GM18511 (cell line): ENCODE measurements at regions not wholly inside any gene's neighbourhood (a gene's known extent, or its start where the extent isn't known, plus 50 kb on each side); places are given as distances from the start of the nearest gene placed in this dataset.
A peak's percentile ranks its signal among the peaks of the same experiment; 100 is the strongest.
"Not testable (repeated sequence)": the region's sequence is repeated elsewhere in the genome, so short reads cannot be mapped to it uniquely, and the experiment has no call there.

ENCODE experiments used
- ATAC-seq: cut with Tn5 transposase; IDR thresholded peaks from one replicate; pipeline ENCODE4 v1.9.1; 2021; ENCODE audit warnings: mild to moderate bottlenecking, moderate library complexity; ENCODE audit not compliant: unreplicated experiment

DNA sequence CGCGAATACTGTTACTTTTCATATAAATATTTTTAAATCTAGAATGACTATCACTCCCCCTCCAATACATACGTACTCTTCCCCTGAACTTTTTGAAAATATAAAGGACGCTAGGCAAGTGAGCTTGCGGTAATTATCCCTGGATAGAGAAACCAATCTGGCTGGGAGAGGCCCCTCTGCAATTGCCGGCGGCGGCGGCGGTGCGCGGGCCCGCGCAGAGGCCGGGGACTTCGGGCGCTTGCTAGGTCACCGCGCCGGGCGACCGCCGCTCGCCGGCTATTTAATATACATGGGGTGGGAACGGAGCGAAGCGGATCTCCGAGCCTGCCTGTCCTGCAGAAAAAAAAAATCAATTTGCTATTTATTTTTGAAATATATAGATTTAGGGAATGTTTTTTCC, 416.3 kb upstream of the ESRRG start:
- ATAC-seq, result no peak

GRCh38 chr1:217138799-217139466, 415.7 kb upstream of the ESRRG start:
- ATAC-seq, result no peak

GRCh38 chr1:217138173-217138765, 415.0 kb upstream of the ESRRG start:
- ATAC-seq, result no peak

- ATAC-seq, result no peak
Measured at GRCh38 chr1:217137210-217137881, 414.1 kb upstream of the ESRRG start.

DNA sequence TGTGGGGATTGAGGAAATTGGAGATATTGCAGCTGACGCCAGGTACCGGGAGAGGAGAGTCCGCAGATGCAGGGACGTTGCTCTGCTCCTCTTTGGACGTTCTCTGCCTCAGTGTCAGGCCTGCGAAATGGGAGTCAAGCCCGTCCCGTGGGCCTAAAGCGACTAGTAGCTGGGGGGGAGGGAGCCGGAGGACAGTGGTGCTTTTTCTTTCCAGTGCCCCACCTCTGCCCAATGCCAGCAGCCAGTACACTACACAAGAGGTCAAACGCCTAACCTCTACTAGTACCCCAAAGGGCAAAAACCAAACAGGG, 413.6 kb upstream of the ESRRG start:
- ATAC-seq, result no peak

DNA sequence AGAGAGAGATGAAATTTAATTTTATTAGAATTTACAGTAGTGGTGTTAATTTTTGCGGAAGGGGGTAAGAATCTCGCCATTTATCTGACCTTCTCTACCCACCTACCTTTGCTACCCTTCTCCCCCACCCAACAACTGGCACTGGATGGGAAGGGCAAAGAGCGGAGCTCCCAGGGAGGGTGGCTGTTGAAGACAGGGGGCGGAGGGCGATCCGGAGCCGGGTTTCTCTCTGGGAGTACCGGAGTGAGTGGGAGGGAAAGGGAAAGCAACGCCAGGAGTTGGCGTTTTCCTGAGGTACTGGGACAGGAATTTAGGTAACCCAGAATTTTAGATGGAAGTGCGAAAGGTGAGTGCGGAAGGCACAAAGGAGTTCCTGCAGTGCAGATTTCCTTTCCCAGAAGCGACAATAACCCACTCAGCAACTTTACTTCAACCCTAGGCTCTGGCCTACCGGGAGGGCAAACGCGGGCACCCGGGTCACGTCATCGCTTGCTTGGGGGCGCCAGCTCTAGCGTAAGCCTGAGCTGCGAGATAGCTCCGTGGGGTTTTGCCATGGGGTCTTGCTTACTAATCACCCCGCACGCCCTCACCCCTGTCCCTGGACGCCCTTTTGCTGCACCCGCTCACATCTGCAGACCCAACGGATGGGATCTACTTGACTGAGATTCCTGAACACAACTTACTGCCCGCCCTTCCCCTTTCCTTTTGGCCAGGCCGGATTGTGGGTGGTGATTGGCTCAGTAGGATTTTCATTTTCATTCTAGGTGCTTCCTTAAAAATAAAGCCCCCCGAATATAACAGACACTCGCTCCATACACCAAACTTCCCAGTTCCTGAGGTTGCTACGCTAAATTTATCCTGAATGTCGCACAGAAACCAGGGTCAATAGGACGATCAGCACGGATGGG, 413.0 kb upstream of the ESRRG start:
- ATAC-seq, result no peak

- peak; percentile 17 for ATAC-seq
Measured at GRCh38 chr1:217135569-217135915, 412.3 kb upstream of the ESRRG start.

DNA sequence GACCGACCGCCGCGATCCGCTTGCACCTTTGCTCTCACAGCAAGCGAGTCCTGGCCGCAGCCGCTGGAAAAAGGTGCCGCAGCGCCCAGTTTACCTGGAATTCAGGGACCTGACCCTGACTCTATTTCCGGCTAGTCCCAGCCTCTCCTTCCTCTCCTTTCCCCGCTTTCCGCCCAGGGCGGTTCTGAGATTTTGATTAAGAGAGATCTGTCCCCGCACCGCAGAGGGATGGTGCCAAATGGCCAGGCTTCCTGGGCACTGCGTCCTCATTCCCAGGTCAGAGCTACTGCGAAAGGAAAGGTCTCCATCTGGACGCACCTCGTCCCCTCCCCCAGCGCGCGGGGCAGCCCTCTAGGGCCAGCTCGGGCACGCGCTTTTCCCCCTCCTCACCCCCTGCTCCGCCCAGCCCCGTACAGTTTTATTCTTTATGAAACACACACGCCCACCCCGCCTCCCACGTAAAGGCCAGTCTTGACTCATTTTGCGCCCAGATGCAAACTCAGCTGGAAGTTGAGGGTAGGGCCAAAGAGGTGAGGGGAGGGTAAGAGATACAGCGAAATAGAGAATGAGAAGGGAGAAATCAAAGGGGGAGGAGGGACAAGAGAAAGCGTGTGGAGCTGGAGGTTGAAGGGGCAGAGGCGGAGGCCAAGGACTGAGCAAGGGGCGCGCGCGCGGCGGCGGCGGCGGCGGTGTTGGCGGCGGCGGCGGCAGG, 411.8 kb upstream of the ESRRG start:
- peak; percentile 48 for ATAC-seq

DNA sequence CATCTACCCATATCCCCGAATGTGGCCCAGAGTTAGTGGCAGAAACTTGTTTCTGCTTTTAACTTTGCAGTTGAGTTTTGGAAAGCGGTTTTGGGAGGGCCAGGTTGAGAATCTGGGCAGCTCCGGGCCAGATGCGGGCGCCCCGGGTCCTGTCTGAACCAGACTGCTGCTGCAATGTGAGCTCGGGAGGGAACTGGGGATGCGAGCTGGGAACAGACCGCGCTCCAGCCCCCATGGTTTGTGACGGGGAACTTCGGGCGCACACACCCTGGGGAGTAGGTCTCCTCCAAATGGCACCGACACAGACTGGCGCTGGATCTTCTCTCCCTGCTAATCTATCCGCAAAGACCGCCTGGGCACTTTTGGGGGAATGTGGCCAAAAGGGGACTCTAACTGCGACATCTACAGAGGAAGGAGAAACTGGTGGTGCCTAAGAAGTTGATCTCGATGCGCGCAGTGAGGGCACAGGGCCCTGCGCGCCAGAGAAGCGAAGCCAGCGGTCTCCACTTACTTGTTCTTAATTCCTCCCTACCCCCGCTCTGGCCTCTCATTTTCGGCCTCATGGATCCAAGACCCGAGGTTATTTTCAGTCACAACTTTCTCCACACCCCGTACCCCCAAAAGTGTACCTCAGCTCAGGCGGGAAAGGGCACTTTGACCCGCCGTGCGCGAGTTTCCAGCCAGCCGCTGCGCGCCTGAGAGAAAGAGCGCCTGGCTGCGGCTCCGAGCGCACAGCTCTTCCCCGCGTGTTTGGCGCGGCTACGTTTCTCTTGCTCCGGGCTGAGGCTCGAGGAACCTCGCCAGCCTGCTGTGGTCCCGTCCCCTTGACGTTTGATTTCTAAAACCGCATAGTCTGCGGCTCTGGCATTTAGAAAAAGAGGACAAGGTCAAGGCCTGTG, 411.0 kb upstream of the ESRRG start:
- ATAC-seq, result no peak

DNA sequence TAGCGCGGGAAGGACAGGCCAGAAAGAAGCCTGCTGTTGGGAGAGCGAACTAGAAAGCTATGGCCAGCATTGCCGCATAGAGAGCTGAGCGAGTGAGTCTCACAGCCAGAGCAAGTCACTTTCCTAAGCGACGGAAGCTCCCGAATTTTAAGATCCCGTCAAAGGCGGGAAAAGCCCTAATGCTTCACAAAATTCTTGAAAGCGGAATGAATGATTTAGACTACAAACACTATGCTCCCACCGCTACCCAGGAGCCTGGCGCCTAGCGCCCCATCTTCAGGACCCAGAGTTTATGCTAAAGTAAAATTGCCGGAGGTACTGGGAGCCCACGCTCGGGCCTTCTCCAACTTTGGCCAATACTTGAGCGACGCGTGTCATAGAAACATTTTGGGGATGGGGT, 409.9 kb upstream of the ESRRG start:
- no peak for ATAC-seq

- not testable (repeated sequence) for ATAC-seq
Measured at GRCh38 chr1:217123340-217123739, 400.1 kb upstream of the ESRRG start.

DNA sequence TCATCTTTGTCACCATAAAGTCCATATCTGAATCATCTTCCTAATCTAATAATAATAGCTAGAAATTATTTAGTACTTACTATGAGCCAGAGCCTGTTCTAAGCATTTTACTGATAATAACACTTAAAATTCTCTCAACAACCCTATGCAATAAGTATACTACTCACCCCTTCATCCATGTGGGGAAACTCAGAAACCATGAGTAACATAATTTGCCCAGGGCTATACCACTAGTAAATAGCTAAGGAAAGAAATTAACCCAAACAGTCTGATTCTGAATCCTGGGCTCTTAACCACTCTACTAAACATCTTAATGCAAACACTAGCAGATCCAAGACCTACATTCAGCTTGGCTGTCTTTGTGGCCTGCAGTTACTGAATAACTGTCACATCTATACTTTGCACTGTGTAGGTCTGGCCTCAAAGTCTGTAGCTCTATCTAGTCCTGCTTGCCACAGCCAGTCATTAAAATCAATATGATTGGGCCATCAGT, 394.8 kb upstream of the ESRRG start:
- no peak for ATAC-seq

- ATAC-seq, result no peak
Measured at GRCh38 chr1:217115404-217116380, 392.5 kb upstream of the ESRRG start.

DNA sequence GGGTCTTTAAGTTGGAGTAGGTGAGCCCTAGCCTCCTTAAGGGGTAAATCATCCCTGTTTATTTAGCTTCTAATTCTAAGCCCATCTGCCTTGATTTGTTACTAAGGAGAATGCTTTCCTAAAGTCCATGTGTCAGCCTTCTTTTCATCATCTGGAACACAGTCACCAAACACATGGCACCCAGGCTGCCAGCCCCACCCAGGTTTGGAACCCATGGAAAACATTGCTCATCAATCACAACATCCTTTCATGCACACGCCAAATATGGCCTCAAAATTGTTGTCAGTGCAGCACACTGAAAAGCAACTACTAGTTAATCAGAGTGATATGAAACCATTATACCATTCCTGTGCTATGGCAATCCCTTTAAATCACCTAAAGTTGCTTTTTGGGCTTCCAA, 386.7 kb upstream of the ESRRG start:
- no peak for ATAC-seq

DNA sequence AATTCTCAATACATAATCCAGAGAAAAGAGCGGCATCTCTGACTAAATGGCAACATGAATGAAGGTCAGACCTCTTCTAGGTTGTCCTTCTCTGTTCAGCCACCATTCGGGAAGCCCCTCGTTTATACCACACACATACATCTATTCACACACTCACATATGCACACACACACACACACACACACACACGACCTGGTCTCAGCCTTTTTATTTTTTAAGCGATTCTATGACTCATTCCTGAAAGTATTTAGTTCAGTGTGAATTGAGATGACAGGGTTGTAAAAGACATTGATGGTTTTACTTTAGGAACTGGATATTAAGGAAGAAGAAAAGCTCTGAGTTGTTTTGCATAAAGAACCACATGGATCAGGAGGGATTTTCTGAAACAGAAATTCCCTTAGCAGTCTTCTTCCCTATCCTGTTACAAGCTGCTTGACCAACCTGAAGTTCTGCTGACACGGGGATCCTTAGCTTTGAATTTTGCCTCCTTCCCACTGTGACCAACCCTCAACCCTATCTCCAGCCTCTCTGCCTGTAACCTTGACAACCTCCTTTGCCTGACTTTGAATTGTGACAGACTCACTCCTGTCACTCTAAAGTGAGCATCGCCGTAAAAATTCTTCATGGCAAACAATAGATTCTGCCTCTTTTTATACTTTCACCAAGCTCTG, 383.1 kb upstream of the ESRRG start:
- no peak for ATAC-seq

DNA sequence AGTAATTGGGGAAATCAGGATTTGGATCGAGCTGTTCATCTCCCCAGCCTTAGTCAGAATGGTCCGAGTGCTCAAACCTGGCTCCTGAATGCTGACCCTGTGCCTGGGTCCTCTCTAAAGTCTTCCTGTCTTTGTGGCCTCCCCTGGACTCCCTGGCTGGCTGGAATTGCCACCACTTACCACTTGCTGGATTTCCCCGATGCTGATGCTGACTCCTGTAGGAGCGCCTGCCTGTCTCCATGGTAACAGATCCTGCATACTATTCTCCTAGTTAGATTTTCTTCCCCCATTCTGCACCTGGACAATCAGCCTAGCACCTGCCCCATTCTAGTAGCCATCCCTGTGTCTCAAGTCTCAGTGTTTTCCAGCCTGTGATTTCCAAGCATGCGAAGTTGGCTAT, 382.2 kb upstream of the ESRRG start:
- ATAC-seq, result no peak

- ATAC-seq, result no peak
Measured at GRCh38 chr1:217097819-217098218, 374.6 kb upstream of the ESRRG start.

DNA sequence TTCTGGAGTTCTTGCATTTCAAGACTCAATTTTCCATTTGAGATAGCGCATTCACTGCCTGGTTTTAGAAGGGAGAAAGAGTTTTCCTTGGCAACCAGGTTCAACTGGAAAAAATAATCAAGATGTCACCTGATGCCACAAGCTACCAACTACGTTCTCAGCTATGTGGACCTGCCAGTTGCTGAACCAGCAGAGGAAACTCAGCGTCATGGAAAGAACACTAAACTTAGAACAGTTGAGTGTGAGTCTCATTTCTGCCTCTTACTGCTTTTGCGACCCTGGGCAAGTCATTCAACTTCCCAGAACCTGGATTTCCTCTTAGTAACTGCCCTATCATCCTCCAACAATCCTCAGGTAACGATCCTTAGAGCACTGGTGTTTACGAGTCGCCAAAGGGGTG, 373.0 kb upstream of the ESRRG start:
- no peak for ATAC-seq
